ENCODE measurements at regions not wholly inside any gene's neighbourhood (a gene's known extent, or its start where the extent isn't known, plus 50 kb on each side); places are given as distances from the start of the nearest gene placed in this dataset.
"Not testable (repeated sequence)": the region's sequence is repeated elsewhere in the genome, so short reads cannot be mapped to it uniquely, and the experiment has no call there.

DNA sequence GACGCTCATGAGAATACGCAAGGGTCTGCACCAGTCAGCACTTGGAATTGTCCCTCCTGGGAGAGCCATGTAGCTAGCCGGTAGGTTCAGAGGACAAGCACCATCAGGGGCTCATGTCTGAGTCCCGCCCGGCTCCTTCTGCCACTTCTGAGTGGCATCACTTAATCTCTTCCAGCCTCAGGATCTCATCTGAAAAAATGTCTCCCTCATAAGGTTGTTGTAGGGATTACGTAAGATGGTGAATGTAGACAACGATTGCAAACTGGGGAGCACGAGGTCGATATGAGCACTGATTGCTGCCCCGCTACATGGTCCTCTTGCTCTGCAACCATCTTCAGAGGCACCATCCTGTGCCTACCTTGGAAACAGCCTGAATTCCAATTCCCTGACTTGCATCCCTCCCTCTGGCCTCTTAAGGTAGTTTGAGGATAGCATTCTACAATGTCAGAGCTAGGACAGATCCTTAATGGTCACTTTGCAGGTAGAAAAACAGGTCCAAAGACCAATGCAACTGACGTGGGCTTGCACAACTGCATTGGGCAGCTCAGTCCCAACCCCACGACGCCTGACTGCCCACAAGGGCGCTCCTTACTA, 115.8 kb upstream of the TMEM45B start:
- DNase-seq (ENCODE audit: low read depth): no peak

DNA sequence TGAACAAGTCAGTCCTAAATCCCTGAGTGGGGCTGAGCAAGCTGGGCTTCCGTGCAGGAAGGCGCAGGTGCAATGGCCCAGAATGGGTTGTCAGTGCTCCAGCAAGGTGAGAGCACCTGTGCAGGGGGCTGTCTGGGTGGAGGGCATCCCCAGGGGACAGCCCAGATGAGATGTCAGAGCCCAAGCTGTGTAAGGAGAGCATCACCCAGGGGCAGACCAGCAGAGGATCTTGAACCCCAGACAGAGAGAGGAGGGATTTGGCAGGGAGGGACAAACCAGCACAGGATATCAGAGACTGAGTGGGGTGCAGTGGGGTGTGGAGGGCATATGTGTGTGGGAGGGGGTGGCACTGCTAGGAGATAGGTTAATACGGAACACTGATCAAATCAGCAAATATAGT, 114.9 kb upstream of the TMEM45B start:
- DNase-seq (ENCODE audit: low read depth): no peak

DNA sequence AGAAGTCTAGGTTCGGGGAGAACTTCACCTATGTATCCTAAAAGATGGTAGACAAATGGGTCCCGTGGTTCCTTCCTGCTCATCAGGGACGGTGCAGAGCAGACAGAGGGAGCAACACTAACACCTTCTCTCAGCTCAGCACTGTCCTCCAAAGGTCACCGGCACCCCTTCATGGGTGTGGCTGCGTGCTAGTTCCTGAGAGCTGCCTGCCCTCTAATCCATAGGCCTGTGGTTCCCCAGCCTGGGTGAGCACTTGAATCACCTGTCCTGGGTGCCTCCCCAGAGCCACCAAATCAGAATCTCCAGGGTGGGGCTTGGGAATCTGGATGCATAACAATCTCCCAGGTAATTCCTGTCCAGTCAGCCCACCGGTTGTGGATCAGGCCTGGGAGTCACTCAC, 113.9 kb upstream of the TMEM45B start:
- DNase-seq (ENCODE audit: low read depth): no peak

DNA sequence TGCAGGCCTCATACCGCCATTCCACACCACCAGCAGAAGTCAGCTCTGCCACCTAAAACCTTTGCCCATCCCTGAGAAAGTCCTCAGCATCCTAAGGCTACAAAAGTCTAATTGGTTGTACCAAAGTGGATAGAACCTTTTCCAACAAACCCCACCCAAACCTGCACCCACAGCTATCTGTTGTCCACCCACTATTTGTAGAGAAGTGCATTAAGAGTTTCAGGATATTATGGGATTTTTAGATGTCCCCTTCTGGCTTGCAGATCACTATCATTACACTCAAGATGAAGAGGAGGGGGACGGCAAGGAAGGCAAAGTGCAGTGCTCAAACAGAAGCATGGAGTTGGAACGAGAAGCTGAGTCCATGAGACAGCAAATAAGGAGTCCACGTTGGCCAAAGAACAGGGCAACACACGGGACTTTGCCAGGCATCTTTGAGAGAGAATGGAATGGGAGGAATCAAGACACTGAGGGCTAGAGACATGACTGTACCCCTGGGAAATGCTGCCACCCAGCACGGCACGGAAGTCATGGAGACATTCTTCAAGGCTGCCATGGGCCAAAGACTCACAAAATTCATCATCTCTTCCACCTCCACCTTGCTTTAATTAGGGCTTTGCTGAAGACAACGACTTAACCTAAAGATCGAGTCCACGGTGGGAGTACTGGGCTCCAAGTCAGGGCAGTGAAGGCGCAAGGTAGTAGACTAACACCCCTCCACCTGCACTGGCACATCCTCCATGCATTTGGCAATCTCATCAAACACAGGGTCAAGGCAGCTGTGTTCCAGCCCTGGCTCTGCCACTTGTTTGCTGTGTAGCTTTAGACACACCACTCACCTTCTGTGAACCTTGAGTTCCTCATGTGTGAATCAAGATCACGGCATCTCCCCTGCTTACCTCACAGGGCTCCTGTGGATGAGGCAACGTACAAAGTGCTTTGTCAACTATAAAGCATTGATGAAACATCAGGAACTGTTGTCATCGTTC, 112.9 kb upstream of the TMEM45B start:
- no peak for DNase-seq (ENCODE audit: low read depth)

DNA sequence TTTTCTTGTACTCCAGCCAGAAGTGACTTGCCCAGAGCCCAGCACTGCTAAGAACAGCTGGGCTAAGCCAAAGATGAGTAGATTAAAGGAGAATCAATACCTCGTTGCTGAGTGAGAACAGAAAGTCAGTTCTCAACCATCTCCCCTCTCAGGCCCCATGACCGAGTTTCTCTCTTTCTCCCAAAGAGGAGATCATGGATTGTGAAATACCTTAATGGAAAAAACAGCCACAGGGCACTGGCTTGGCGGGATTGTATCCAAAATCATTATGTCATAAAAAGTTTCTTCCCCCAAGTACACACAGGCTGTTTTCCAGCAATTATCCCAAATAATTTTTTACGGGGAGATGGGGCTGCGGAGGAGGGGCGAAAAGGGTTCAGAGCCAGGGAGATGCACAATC, 111.8 kb upstream of the TMEM45B start:
- DNase-seq (ENCODE audit: low read depth): peak; percentile 14

DNA sequence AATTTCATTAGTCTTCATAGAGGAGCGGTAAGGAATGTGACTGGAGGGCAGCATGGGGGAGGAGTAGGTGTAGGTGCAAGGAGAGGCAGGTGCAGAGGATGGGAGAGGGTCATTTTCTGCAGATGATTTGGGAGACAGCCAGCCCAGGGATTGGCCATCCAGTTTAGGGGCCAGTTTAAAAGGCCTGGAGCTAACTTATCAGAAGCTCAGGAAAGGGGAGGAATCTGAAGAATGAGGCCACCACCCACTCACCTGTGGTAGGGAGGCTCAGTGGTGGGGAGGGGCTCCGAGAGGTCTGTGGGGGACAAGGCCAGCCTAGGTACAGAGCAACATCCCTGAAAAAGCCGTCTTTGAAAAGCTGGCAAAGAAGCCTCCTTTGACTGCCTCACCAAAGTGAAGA, 110.8 kb upstream of the TMEM45B start:
- DNase-seq (ENCODE audit: low read depth): no peak

DNA sequence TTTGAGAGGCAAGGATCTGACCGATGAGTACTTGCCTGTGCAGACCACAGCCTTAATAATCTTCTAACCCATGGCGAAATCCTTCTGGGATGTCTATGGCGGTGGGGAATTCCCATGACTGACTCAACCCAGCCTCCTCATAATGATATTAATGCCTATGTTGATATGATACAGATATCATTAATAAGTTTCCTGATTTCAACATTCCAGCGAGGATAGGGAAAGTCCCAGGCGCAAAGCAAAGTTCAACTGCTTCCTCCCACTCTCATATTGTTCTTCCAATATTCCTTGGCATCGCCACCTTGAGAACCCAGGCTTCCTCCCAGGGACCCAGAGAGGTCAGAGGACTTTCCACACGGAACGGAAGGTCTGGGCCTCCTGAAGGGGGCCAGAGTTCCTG, 110.3 kb upstream of the TMEM45B start:
- DNase-seq (ENCODE audit: low read depth): no peak

DNA sequence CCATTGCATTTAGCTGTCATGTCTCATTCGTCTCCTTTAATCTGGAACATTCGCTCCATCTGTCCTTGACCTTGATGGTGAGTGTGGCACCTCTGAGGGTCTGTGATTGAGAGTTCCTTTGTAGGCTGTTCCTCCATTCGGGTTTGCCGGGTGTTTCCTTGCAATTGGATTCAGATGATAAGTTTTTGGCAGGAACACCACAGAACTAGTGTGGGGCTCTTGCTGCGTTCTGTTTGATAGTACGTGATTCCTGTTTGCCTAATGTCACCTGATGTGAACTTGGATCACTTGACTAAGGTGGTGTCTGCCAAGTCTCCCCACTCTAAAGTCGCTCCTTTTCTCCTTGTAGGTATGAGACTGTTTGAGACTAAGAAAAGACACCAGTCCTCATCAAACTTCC, 109.7 kb upstream of the TMEM45B start:
- no peak for DNase-seq (ENCODE audit: low read depth)

DNA sequence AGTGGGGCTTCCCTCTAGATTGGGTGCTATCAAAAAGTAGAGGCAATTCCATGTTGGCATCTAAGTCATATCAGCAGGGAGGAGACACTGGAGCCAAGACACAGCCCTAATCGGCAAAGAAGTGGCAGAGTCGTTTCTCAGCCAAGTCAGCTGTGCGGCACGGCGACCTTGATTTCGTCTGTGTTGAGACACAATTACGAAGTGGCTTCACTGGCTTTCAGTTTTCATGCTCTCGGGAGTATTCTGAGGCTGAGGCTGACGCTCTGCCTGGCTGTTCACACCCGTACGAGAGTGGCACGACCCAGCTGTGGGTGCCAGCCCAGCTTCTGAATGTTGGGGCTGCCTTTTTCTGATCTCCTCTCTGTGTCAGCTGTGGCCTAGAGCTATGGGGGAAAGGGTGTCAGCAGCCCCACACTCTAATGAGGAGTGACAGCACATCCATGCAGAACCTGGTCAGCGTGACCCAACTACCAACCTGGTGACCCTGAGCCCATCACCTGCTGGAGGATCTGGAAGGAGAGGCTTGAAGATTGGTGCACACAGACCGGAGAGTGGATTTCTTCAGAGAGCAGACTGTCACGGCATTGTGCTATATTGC, 105.7 kb upstream of the TMEM45B start:
- no peak for DNase-seq (ENCODE audit: low read depth)

DNA sequence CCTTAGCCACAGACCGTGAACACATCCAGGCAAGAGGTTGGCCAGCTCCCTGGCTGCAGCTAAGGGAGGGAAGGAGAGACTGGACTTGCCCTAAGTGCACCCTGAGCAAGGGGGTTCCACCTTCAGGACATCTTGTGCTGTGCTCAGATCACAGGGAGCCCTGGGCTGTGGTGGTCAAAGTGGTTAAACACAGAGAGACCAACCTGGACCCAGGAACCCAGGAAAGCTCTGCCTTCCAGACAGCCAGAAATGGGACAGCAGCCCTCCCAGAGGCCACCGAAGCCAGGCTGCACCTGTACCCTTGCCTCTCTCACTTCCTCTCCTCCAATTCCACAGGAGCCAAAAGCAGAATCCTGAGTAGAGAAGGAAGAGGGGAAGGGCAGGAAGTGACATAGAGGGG, 105.2 kb upstream of the TMEM45B start:
- DNase-seq (ENCODE audit: low read depth): no peak

DNA sequence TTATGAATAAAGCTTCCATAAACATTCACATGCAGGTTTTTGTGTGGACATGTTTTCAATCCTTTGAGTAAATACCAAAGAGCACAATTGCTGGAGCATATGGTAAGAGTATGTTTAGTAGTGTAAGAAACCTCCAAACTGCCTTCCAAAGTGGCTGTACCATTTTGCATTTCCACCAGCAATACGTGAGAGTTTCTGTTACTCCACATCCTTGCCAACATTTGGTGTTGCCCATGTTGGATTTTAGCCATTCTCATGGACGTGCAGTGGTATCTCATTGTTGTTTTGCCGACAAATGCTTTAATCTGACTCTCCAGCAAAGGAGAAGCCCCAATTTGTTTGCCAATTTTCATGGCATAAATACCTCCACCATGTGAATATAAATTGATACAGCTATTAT, 103.9 kb upstream of the TMEM45B start:
- DNase-seq (ENCODE audit: low read depth): no peak

DNA sequence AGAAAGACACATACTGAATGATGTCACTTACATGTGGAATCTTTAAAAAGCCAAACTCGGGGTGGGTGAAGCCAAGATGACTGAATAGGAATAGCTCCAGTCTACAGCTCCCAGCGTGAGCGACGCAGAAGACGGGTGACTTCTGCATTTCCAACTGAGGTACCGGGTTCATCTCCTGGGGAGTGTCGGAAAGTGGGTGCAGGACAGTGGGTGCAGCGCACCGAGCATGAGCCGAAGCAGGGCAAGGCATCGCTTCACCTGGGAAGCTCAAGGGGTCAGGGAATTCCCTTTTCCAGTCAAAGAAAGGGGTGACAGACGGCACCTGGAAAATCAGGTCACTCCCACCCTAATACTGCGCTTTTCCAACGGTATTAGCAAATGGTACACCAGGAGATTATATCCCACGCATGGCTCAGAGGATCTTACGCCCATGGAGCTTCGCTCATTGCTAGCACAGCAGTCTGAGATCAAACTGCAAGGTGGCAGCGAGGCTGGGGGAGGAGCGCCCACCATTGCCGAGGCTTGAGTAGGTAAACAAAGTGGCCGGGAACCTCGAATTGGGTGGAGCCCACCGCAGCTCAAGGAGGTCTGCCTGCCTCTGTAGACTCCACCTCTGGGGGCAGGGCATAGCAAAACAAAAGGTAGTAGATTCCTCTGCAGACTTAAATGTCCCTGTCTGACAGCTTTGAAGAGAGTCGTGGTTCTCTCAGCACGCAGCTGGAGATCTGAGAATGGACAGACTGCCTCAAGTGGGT, 103.0 kb upstream of the TMEM45B start:
- not testable (repeated sequence) for DNase-seq (ENCODE audit: low read depth)

DNA sequence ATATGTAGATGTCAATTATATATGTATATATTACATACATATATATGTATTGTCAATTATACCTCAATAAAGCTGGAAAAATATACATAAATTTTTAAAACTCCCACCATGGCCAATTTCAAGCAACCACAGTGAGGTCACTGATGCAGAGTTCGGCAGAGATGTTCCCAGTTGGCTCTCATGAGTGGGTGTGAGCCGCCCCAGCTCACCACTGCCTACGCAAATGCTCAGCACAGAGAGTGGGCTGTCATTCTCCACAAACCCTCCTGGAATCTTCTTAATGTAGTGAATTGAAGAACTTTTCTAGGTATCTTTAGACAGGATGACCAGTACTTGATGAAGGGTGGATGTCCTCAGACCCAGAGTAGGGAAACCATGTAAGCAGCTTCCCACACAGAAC, 96.6 kb upstream of the TMEM45B start:
- no peak for DNase-seq (ENCODE audit: low read depth)

DNA sequence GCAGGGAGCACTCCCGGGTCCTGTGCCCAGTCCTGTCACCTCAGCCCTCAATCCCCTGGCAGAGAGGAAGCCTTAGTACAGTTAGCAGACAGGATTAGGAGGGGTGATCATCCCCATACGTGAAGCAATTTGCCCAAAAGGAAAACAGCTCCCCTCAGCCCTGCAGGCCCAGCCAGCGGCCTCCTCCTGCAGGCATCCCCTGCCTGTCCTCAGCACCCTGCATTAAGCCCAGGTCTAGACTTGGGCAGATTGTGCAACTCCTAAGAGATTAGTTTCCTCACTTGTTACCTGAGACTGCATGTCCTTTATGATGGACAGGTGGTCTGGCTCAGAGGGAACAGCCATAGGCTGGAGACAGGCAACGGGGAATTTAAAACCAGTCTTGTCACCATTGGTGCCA, 95.5 kb upstream of the TMEM45B start:
- no peak for DNase-seq (ENCODE audit: low read depth)

DNA sequence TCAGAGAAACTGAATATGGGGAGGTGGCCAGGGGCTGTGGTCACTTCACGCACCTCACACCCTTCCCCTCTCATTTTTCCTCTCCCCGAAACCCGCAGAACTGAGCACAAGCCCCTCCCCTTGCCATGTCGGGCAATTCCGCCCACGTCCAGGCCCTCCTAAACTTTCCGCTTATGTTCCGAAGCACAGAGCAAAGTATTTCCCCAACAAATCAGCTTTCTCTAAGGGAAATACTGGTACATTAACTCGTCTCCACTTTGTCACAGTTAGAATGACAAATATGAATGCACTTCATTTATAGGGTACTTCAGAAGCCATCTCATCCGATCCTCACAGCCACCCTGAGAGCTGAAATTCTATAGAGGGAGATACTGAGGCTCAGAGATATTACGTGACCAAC, 94.7 kb upstream of the TMEM45B start:
- DNase-seq (ENCODE audit: low read depth): no peak

DNA sequence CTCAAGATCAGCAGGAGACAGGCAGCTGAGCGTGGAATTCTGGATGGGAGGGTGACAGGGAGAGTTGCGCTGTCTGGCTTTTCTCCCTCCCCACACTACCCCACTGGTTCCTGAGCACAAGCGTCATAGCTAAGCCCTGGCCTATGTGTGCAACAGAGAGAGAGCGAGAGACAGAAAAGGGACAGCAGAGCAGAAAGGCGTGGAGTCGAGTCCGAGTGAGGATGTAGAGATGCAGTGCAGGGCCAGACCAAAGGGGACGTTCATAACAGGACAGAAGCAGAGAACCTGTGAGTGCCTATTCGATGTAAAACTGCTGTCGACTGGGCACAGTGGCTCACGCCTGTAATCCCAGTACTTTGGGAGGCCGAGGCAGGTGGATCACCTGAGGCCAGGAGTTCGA, 94.0 kb upstream of the TMEM45B start:
- no peak for DNase-seq (ENCODE audit: low read depth)

DNA sequence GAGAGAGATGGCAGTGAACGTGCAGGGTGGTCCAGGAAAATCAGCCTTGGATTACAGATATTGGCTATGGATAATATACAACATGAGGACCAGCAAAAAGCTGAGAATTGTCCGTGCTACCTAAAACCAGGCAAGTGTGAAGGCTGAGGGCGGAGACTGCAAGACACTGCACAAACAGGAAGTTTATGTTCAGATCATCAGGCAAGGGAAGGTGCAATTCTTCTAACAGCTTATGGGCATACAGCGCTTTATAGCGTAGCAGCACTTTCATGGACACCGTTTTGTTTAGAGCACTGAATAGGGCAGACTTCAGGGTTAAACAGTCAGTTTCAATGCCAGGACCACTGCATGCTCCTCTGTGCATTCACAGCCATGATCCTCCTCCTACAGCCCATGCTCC, 93.1 kb upstream of the TMEM45B start:
- DNase-seq (ENCODE audit: low read depth): no peak

DNA sequence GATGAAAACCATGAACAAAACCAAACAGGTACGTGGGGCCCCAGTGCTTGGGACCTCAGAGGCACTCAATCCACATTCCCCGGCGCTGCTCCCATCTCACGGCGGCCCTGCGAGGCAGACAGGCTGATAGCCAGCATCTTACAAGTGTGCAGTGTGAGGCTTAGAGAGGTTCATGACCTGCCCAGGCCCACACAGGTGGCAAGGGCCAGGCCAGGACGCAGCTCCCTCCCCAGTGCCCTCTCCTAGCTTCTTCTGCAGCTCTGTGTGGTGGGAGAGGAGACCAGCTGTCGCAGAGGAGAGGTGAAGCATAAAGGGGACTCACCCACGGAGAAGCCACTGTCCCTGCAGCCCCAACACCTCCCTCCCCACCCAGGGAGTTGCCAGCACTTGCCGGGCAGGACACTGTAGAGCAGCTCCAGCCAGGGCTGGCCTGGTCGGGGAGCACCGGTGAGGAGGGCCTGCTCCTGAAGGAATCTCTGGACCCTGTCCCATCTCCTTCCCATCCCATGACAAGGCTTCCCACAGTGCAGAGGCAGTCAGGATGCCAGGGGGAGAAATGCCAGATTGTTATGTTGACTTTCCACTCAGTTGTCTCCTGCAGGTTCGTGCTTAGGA, 92.4 kb upstream of the TMEM45B start:
- no peak for DNase-seq (ENCODE audit: low read depth)

DNA sequence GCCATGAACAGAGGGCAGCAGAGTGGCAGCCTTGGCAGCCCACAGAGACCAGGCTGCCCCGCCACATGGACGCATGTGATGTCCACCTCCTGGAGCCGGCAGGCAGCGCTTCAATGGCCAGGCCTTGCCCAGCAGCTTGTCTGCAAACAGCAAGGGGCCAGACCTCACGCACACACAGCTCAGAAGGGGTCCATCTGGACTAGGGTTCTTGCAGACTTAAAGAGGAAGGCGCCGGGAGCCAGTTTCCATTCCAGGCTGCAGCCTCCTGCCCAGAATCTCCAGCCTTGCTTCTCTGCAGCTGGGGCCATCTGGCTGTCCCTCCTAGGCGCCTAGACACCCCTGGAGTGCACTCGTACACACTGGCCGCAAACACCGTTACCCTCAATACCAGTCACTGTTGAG, 91.9 kb upstream of the TMEM45B start:
- no peak for DNase-seq (ENCODE audit: low read depth)

DNA sequence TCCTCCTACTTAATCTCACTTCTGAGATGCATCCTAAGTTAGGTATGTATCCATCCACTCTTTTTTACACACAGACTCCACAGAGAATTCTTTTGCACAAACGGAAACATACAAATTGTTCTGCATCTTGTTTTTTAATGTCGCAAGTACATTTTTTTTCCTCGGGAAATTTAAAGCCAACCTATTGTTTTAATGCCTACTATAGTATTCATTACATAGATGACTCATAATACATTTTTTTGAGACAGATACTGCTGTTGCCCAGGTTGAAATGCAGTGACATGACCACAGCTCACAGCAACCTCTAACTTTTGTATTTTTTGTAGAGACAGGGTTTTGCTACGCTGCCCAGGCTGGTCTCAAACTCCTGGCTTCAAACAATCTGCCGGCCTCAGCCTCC, 90.8 kb upstream of the TMEM45B start:
- DNase-seq (ENCODE audit: low read depth): no peak

DNA sequence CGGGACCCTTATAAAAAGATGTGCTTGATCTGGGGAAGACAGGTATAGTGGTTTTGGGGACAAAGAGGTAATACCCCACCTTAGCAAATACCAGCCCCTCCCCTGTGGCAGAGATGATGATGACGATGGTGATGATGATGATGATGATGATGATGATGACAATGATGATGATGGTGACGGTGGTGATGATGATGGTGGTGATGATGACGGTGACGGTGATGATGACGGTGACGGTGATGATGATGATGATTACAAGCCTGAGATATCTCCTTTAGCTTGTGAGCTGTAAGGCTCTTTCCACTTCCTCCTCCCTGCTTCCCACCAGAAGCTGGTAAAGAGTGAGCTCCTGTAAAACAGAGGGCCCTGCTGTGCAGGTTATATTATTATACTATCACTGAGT, 89.5 kb upstream of the TMEM45B start:
- no peak for DNase-seq (ENCODE audit: low read depth)

DNA sequence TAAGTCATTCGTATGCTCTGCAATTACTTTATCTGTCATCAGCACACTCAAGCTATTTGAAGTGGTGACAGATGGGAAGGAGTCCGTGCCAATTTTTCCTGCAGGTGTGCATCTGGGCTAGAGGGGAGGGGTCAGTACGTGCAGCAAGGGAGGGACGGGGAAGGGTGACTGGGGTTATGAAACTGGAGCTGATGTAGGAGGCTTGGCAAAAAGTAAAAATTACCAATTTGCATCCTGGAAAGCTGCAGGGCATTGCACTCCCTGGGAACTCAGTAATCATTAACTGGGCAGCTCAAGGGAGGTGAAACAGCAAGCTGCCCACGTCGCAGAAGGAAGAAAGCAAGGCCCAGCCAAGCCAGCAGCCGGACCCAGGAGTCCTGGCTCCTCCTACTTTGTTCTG, 87.1 kb upstream of the TMEM45B start:
- no peak for DNase-seq (ENCODE audit: low read depth)

All from fibroblast of gingiva (primary cell).